Left lung (tissue), 4 donors: ENCODE measurements at regions not wholly inside any gene's neighbourhood (a gene's known extent, or its start where the extent isn't known, plus 50 kb on each side); places are given as distances from the start of the nearest gene placed in this dataset.
"Not testable (repeated sequence)": the region's sequence is repeated elsewhere in the genome, so short reads cannot be mapped to it uniquely, and the experiment has no call there.

ENCODE experiments used
- ATAC-seq: fragments of 200-7000 bp; cut with Tn5 transposase; one replicate; pipeline ENCODE4 v1.9.1; 2020; ENCODE audit warnings: moderate library complexity
- DNase-seq, 4 donors: peaks; one replicate each; pipeline ENCODE4 v3.0.0-alpha.2; 2013 to 2020
- H3K27ac ChIP-seq, 2 donors: fragments of 200-600 bp; sonication (generic) in 1 of 2; one replicate each; pipeline versions ENCODE4 v1.5.0 to v1.8.0; 2020 to 2021
- H3K27me3 ChIP-seq, 2 donors: fragments of 200-600 bp; sonication (generic) in 1 of 2; one replicate each; pipeline versions ENCODE4 v1.5.0 to v1.8.0; 2020 to 2021
- H3K36me3 ChIP-seq, 2 donors: fragments of 200-600 bp; sonication (generic) in 1 of 2; one replicate each; pipeline versions ENCODE4 v1.5.0 to v1.8.0; 2020 to 2021
- H3K4me1 ChIP-seq, 2 donors: fragments of 200-600 bp; one replicate each; pipeline ENCODE4 v1.8.0; 2021
- H3K4me3 ChIP-seq, 2 donors: fragments of 200-600 bp; sonication (generic) in 1 of 2; one replicate each; pipeline versions ENCODE4 v1.5.0 to v1.8.0; 2020 to 2021; ENCODE audit warnings: mild to moderate bottlenecking in 1 of 2
- H3K9me3 ChIP-seq, 2 donors: fragments of 200-600 bp; sonication (generic) in 1 of 2; one replicate each; pipeline versions ENCODE4 v1.5.0 to v1.8.0; 2020 to 2021
- intact Hi-C, 2 donors: fragments of 100-400 bp; cut with DNase I; formaldehyde crosslinking; loops; one replicate each; pipeline versions ENCODE4 v1.11.2 to v1.14.2; 2022
- TF ChIP-seq, protein P1 (sequence below), 2 donors: fragments of 200-600 bp; sonication (generic) in 1 of 2; IDR thresholded peaks; one replicate each; pipeline versions ENCODE4 v1.5.0 to v1.8.0; 2021; ENCODE audit warnings: antibody characterized with exemption in 2 of 2
- donor health status: DM: no; HTN: yes; CAD: no.
- donor health status: DM: no; HTN: no; CAD: no.

DNA sequence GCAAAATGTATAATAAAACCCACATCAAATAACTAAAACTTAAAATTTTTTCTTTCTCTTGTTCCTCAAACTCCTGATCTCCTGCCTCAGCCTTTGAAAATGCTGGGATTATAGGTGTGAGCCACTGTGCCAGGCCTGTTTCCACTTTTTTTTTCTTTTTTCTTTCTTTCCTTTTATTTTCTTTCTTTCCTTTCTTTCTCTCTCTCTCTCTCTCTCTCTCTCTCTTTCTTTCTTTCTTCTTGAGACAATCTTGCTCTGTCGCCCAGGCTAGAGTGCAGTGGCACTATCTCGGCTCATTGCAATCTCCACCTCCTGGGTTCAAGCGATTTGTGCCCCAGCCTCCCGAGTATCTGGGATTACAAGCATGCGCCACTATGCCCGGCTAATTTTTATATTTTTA is 164.6 kb downstream of the OR2B2 start:
- ATAC-seq, result no peak
- H3K9me3 ChIP-seq, result no peaks in the 10 kb centered on the region
- H3K36me3 ChIP-seq, result no peaks in the 10 kb centered on the region
- H3K27ac ChIP-seq, result no peak overlapping the region
- TF ChIP-seq, protein P1, sequence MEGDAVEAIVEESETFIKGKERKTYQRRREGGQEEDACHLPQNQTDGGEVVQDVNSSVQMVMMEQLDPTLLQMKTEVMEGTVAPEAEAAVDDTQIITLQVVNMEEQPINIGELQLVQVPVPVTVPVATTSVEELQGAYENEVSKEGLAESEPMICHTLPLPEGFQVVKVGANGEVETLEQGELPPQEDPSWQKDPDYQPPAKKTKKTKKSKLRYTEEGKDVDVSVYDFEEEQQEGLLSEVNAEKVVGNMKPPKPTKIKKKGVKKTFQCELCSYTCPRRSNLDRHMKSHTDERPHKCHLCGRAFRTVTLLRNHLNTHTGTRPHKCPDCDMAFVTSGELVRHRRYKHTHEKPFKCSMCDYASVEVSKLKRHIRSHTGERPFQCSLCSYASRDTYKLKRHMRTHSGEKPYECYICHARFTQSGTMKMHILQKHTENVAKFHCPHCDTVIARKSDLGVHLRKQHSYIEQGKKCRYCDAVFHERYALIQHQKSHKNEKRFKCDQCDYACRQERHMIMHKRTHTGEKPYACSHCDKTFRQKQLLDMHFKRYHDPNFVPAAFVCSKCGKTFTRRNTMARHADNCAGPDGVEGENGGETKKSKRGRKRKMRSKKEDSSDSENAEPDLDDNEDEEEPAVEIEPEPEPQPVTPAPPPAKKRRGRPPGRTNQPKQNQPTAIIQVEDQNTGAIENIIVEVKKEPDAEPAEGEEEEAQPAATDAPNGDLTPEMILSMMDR (IDR thresholded peaks at IDR 0.05), result no peak
- peaks cover 9 to 37% of the 10 kb centered on the region in 2 donors for H3K27me3 ChIP-seq
- DNase-seq, result no peak
- no peaks in the 10 kb centered on the region for H3K4me1 ChIP-seq
- intact Hi-C loops, result no loop called here
- H3K4me3 ChIP-seq, result no peak overlapping the region

DNA sequence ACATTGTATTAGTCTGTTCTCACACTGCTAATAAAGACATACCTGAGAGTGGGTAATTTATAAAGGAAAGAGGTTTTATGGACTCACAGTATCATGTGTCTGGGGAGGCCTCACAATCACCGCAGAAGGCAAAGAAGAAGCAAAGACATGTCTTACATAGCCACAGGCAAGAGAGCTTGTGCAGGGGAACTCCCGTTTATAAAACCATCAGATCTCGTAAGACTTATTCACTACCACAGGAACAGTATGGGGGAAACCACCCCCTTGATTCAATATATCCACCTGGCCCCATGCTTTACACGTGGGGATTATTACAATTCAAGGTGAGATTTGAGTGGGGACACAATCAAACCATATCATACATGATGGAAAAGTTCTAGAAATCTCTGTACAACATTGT is 165.3 kb downstream of the OR2B2 start:
- intact Hi-C loops, H3K4me1 ChIP-seq, DNase-seq, ATAC-seq, H3K27ac ChIP-seq, H3K9me3 ChIP-seq, H3K4me3 ChIP-seq, H3K36me3 ChIP-seq: not testable (repeated sequence)
- peaks cover 9 to 39% of the 10 kb centered on the region in 2 donors for H3K27me3 ChIP-seq

DNA sequence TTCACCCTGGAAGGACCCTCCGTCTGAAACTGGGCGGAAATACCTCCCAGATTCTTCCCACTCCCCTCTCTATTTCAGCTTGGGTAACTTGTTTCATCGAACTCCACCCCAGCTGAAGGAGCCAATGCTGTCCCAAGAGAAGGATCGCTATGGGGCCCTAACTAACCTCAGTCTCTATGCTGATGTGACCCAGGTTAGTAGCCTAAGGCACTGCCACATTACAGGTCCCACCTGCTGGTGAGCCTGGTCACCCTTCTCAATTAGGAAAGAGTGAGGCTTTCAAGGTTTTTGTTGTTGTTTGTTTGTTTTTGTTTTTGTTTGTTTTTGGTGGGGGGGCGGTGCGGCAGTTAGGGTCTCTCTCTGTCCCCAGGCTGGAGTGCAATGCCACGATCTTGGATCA is 168.4 kb downstream of the OR2B2 start:
- no peaks in the 10 kb centered on the region for H3K36me3 ChIP-seq
- no peak overlapping the region for H3K4me3 ChIP-seq
- H3K27ac ChIP-seq, result no peak overlapping the region
- peaks cover 9 to 57% of the 10 kb centered on the region in 2 donors for H3K27me3 ChIP-seq
- no peaks in the 10 kb centered on the region for H3K4me1 ChIP-seq
- intact Hi-C loops, result no loop called here
- DNase-seq (no peak), ATAC-seq (no peak)
- TF ChIP-seq, protein P1 (IDR thresholded peaks at IDR 0.05), result no peak
- no peaks in the 10 kb centered on the region for H3K9me3 ChIP-seq

DNA sequence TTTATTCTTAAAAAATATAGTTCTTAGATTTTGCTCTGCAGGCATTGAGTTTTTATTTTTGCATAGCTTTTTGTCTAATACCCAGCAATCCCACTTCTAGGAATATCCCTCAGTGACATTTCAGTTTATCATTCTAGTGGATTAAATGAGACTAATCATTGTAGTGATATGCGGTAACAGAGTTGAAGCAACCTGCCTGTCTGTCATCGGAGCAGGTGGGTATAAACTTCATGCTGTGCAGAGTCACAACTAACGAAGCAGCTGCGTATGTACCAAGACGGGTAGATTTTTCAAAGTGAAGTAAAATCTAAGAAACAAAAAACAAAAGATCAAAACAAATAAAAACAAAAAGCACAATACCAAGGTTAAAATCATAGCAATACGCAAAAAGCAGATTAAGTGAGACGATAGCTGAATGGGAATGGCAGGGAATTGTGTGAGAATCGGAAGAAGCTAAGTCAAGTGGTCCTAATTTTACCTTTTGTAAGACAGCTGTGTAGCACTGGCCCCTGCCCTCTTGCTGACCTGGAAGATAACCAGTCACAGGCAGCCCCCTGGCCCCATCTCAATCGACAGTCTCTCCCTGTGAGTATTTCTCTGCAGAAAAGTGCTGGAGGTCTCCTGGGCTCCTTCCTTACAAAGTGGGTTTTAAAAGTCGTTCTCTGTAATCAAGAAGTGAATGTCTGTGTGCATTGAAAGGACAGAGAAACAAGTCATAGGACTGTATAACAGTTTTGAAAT is 169.2 kb downstream of the OR2B2 start:
- intact Hi-C loops, result no loop called here
- ATAC-seq (no peak), DNase-seq (no peak)
- TF ChIP-seq, protein P1 (IDR thresholded peaks at IDR 0.05), result no peak
- Histone ChIP-seq H3K4me1 (no peaks in the 10 kb centered on the region), H3K4me3 (no peak overlapping the region), H3K36me3 (no peaks in the 10 kb centered on the region), H3K9me3 (no peaks in the 10 kb centered on the region), H3K27me3 (peaks cover 9 to 65% of the 10 kb centered on the region in 2 donors), H3K27ac (no peak overlapping the region)

DNA sequence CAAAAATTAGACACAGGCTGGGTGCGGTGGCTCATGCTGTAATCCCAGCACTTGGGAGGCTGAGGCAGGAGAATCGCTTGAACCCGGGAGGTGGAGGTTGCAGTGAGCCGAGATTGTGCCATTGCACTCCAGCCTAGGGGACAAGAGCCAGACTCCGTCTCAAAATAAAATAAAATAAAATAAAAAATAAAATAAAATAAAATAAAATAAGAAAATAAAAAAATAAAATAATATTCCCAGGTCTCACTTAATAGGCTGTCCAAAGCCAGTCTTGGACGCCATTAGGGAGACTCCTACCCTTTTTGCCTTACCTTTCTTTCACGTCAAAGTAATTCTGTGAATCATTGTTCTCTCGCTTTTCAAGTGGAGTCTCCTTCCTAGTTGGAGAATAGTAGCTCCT is 172.3 kb downstream of the OR2B2 start:
- H3K4me1 ChIP-seq, H3K4me3 ChIP-seq, ATAC-seq, DNase-seq, H3K27ac ChIP-seq, H3K36me3 ChIP-seq, intact Hi-C loops, H3K9me3 ChIP-seq: not testable (repeated sequence)
- peaks cover 9 to 55% of the 10 kb centered on the region in 2 donors for H3K27me3 ChIP-seq

DNA sequence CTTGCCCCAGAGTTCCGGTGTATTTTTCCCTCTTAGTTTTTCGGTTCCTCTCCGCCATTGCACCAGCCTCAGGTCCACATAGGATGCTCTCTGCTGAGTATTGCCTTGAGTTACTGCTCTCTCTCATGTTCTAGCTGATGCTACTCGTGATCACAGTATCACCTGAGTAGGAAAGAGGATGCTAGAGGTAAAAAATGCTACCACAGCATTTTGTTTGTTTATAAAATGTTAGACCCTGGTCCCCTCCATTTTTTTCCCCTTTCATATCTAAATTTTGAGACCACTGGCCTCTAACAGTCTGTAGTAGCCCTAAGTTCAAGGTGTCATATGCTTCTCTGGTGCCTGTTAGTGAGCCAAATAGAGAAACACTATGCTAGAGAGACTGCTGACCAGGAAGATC is 175.5 kb downstream of the OR2B2 start:
- ATAC-seq, result no peak
- Histone ChIP-seq H3K4me3 (no peak overlapping the region), H3K4me1 (no peaks in the 10 kb centered on the region), H3K27ac (no peak overlapping the region), H3K36me3 (no peaks in the 10 kb centered on the region), H3K9me3 (no peaks in the 10 kb centered on the region), H3K27me3 (peaks cover 0 to 54% of the 10 kb centered on the region in 2 donors)
- intact Hi-C loops, result no loop called here
- no peak for DNase-seq
- TF ChIP-seq, protein P1 (IDR thresholded peaks at IDR 0.05), result no peak
